Naive B cell (primary cell): ENCODE measurements at regions not wholly inside any gene's neighbourhood (a gene's known extent, or its start where the extent isn't known, plus 50 kb on each side); places are given as distances from the start of the nearest gene placed in this dataset.
A peak's percentile ranks its signal among the peaks of the same experiment; 100 is the strongest.

Source experiments
- ATAC-seq, 2 donors: fragments of 150-1000 bp; cut with Tn5 transposase; 2 replicates each; pipeline ENCODE4 v1.10.0; 2021; ENCODE audit warnings: low read depth in 2 of 2, mild to moderate bottlenecking in 2 of 2, moderate library complexity in 2 of 2
- DNase-seq: peaks from one replicate; pipeline ENCODE4 v3.0.0; 2022
- H3K27ac Mint-ChIP-seq, 6 donors: one replicate each; pipeline ENCODE4 v1.8.0; 2020 to 2022; ENCODE audit warnings: mild to moderate bottlenecking in 6 of 6, mixed read lengths in 6 of 6, moderate library complexity in 5 of 6, inconsistent platforms in 2 of 6
- H3K27me3 Mint-ChIP-seq, 3 donors: one replicate each; pipeline ENCODE4 v1.8.0; 2021 to 2022; ENCODE audit warnings: mixed read lengths in 3 of 3, mild to moderate bottlenecking in 1 of 3
- H3K36me3 Mint-ChIP-seq, 2 donors: one replicate each; pipeline ENCODE4 v1.8.0; 2020 to 2022; ENCODE audit warnings: mixed read lengths in 2 of 2, inconsistent platforms in 1 of 2, mild to moderate bottlenecking in 1 of 2
- H3K4me1 Mint-ChIP-seq, 3 donors: one replicate each; pipeline ENCODE4 v1.8.0; 2020 to 2022; ENCODE audit warnings: mixed read lengths in 3 of 3, inconsistent platforms in 1 of 3, mild to moderate bottlenecking in 1 of 3, moderate library complexity in 1 of 3
- H3K4me3 Mint-ChIP-seq, 8 donors: one replicate each; pipeline ENCODE4 v1.8.0; 2020 to 2022; ENCODE audit warnings: mild to moderate bottlenecking in 8 of 8, mixed read lengths in 8 of 8, moderate library complexity in 8 of 8, inconsistent platforms in 2 of 8
- H3K9me3 Mint-ChIP-seq, 7 donors: one replicate each; pipeline ENCODE4 v1.8.0; 2020 to 2022; ENCODE audit warnings: mixed read lengths in 7 of 7, mild to moderate bottlenecking in 5 of 7, inconsistent platforms in 2 of 7, moderate library complexity in 1 of 7

DNA sequence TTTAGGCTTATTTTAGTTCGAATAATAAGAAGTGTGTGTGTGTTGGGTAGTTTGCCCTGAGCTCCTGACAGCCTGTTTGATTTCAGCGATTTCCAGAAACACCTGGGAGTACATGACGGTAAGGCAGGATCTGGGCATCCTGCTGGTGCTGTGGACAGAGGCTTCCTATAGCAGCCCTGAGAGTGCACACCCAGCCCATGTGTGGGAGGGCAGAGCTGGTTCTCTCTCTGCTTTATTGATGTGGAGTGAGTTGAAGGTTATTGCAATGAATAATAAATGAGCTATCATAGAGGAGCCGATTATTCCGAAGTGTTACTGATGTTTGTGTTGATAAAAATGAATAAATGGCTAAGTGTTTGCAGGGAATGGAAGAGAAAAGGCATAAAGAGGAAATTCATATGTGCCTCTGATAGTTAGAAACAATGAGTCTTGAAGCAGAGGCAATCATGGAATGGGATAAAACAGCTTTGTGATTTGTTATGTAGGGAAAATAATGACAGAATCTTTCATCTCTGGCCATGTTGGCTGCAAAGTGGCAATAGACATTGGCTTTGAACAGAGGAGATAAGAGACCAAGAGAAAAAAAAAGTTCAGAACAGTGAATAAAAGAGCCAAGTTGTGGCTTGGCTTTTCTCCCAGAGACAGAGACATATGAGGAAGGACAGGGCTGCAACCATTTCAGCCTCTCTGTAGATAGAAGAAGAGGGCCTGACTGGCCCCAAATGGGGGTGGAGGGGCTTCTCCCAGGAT is 166.2 kb upstream of the CHD6 start:
- ATAC-seq (no peak), DNase-seq (no peak)
- peak overlapping the region in 1 of 6 donors; percentile 8 for H3K27ac Mint-ChIP-seq
- H3K4me1 Mint-ChIP-seq = no peaks in the 10 kb centered on the region
- peaks cover 0 to 7% (median 3%) of the 10 kb centered on the region in 3 donors for H3K27me3 Mint-ChIP-seq
- H3K9me3 Mint-ChIP-seq = peaks cover 0 to 11% (median 1%) of the 10 kb centered on the region in 7 donors
- H3K36me3 Mint-ChIP-seq = no peaks in the 10 kb centered on the region
- no peak overlapping the region for H3K4me3 Mint-ChIP-seq

DNA sequence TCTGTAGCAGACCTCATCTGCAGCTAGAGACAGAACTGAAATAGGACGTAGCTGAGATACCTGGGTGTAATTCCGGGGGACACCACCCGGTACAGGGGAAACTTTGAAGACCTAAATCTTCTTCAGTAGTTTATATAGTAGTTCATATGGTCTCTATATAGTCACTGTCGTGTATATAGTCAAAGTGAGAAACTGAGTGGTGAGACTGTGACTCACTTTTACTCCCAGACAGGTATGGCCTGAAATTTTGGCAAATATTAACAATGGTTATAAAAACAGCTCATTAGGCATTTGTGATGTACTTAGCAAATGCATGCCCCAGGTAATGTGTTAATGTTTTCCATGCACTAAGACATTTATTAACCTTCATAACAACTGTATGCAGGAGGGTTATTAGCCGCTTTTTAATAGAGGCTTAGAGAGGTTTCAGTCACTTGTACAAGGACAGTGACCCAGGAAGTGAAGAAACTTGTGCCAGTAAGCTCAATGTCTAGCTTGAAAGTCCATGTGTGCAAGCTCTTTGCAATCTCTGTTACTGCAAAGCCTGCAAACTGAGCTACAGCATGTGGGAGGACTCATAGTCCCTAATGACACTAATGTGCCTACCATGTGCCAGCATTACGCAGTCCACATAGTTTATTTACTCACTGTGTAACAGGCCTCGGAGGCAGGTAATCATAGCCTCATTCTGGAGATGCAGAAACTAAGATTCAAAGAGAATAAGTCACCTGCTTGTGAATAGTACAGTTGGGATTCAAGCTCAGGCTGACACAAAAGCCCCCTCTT is 165.4 kb upstream of the CHD6 start:
- Mint-ChIP-seq H3K4me1 (no peaks in the 10 kb centered on the region), H3K36me3 (no peaks in the 10 kb centered on the region), H3K9me3 (peaks cover 0 to 7% (median 3%) of the 10 kb centered on the region in 7 donors), H3K27me3 (peaks cover 6 to 10% (median 7%) of the 10 kb centered on the region in 3 donors), H3K4me3 (no peak overlapping the region), H3K27ac (no peak overlapping the region)
- DNase-seq (no peak), ATAC-seq (no peak)

DNA sequence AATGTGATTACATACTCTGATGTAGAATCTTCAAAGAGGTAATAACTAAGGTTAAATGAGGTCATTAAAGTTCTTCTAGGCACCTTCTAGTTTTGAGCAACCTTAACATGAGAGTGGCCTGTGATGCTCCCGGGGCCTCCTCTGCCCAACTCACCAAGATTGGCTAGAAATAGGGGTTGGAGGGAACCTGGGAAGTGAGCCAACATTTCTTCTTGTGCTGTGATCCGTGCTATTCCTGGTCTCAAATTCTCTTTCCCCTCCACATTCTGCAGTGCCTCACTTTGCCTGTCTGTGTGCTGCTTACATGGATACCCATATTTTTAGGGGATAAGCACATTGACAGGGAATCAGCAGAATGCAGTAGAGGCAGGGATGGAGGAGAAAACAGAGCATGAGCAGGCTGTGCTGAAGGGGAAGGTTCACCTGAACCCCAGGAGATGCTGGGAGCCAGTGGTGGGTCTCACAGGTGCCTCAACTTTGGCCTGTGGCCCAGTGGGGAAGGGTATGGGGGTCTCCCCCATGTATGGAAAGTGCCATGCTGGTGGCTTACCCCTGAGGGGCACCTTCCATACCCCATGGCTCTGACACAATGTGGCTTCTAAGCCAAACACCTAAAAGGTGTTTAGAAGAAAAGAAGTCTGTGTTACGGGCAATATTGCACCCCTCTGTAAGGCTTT is 164.7 kb upstream of the CHD6 start:
- Mint-ChIP-seq H3K27me3 (peaks cover 7 to 12% (median 11%) of the 10 kb centered on the region in 3 donors), H3K9me3 (peaks cover 0 to 7% (median 5%) of the 10 kb centered on the region in 7 donors), H3K36me3 (no peaks in the 10 kb centered on the region), H3K4me1 (no peaks in the 10 kb centered on the region), H3K27ac (no peak overlapping the region), H3K4me3 (no peak overlapping the region)
- DNase-seq (no peak), ATAC-seq (no peak)

DNA sequence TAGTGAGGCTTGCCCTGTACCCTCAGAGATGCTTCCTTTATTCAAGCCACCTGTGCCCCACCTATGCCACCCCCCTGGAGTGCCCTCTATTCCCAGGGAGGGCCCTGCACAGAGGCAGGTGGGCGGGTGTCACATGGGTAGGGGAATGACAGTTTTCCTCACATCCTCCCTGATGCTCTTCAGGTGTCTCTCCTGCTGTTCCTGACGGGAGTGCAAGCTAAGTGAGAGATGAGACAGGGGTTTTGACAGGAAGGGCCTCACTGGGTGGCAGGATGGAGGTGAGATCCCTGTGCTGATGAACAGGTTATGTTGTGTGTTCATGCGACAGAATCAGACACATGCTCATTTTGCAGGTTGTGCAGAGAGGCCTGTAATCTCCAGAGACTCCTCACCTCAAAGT is 164.1 kb upstream of the CHD6 start:
- no peak overlapping the region for H3K4me3 Mint-ChIP-seq
- no peaks in the 10 kb centered on the region for H3K36me3 Mint-ChIP-seq
- ATAC-seq (no peak), DNase-seq (no peak)
- H3K9me3 Mint-ChIP-seq = peaks cover 0 to 10% (median 6%) of the 10 kb centered on the region in 7 donors
- H3K27ac Mint-ChIP-seq = no peak overlapping the region
- H3K27me3 Mint-ChIP-seq = peaks cover 7 to 12% (median 11%) of the 10 kb centered on the region in 3 donors
- H3K4me1 Mint-ChIP-seq = no peaks in the 10 kb centered on the region

DNA sequence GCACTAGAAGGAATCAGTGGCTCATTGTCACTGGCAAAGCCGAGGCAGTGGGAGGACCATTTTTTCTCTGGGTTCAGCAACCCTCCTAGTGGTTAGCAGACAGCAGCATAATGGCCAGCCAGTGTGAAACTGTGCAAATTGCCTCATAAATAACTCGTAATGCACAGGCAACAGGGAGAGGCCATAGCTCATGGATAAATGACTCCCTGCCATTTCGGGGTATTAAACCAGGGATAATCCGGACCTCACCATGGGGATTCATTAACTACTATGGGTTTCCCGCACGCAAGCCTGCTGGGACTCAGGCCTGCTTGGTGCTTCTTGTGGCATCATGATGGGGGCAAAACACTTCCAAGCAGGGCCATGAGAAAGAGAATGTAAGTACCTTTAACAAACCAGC is 158.2 kb upstream of the CHD6 start:
- Mint-ChIP-seq H3K36me3 (no peaks in the 10 kb centered on the region), H3K27me3 (peaks cover 3 to 31% (median 11%) of the 10 kb centered on the region in 3 donors), H3K4me1 (no peaks in the 10 kb centered on the region), H3K4me3 (no peak overlapping the region), H3K27ac (no peak overlapping the region), H3K9me3 (peaks cover 0 to 10% (median 3%) of the 10 kb centered on the region in 7 donors)
- DNase-seq (no peak), ATAC-seq (no peak)

DNA sequence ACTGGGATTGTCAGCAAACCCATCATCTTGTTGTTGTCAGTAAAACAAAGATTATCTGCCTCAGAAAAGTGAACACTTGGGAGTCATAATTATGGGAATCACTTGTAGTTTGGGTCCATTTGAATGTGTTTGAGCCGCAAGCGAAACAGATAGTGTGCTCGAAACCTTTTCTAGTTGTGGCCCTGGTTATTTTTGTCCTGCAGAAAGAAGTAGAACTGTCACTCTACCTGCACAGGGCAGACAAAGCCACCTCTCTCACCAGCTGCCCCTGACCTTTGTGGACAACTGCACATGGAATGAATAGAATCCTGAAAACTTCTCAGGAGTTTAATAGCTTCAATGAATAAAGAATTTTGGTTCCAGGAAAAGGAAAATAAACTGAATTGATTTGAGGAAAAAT is 156.1 kb upstream of the CHD6 start:
- H3K27ac Mint-ChIP-seq = no peak overlapping the region
- no peaks in the 10 kb centered on the region for H3K36me3 Mint-ChIP-seq
- H3K27me3 Mint-ChIP-seq = peaks cover 8 to 27% (median 19%) of the 10 kb centered on the region in 3 donors
- DNase-seq = no peak
- H3K4me1 Mint-ChIP-seq = no peaks in the 10 kb centered on the region
- no peak overlapping the region for H3K4me3 Mint-ChIP-seq
- peaks cover 0 to 10% (median under 1%) of the 10 kb centered on the region in 7 donors for H3K9me3 Mint-ChIP-seq
- ATAC-seq = no peak

DNA sequence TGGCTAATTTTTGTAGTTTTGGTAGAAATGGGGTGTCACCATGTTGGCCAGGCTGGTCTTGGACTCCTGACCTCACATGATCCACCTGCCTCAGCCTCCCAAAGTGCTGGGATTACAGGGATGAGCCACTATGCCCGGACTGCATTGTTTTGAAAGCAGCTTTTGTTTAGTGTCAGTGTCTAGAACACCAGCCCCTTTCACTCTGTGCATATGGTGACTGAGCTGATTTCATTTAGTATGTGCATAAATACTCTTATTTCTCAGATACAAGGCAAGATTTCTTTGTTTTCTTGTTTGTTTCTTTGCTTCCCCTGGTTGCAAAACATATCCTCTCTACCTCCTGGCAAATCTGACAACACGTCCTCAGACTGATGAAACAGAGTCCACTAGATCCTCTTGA is 152.8 kb upstream of the CHD6 start:
- peaks cover 0 to 6% (median under 1%) of the 10 kb centered on the region in 7 donors for H3K9me3 Mint-ChIP-seq
- H3K36me3 Mint-ChIP-seq = no peaks in the 10 kb centered on the region
- ATAC-seq = no peak
- DNase-seq = no peak
- H3K27me3 Mint-ChIP-seq = peaks cover 8 to 18% (median 8%) of the 10 kb centered on the region in 3 donors
- H3K4me1 Mint-ChIP-seq = no peaks in the 10 kb centered on the region
- H3K27ac Mint-ChIP-seq = no peak overlapping the region
- H3K4me3 Mint-ChIP-seq = no peak overlapping the region

DNA sequence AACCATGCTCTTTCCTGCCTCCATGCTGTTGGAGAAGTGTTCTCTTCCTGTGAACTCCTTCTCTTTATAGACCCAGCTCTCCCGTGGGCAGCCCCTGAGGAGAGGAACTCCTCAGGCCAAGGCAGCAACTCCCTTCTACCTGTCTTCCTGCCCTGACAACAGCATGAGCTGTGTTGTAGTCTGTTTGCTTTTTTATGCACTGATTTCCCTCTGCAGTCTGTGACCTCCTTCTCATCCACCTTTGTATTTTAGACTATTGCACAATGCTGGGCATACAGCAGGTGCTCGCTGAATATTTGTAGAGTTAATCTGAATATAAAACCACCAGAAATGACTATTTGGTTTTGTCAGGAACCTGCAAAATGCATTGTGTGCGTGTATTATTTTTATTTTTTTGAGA is 152.2 kb upstream of the CHD6 start:
- DNase-seq (no peak), ATAC-seq (no peak)
- H3K27ac Mint-ChIP-seq = no peak overlapping the region
- peaks cover 0 to 6% (median 2%) of the 10 kb centered on the region in 7 donors for H3K9me3 Mint-ChIP-seq
- peaks cover 8 to 15% (median 8%) of the 10 kb centered on the region in 3 donors for H3K27me3 Mint-ChIP-seq
- H3K4me1 Mint-ChIP-seq = no peaks in the 10 kb centered on the region
- no peak overlapping the region for H3K4me3 Mint-ChIP-seq
- H3K36me3 Mint-ChIP-seq = no peaks in the 10 kb centered on the region

DNA sequence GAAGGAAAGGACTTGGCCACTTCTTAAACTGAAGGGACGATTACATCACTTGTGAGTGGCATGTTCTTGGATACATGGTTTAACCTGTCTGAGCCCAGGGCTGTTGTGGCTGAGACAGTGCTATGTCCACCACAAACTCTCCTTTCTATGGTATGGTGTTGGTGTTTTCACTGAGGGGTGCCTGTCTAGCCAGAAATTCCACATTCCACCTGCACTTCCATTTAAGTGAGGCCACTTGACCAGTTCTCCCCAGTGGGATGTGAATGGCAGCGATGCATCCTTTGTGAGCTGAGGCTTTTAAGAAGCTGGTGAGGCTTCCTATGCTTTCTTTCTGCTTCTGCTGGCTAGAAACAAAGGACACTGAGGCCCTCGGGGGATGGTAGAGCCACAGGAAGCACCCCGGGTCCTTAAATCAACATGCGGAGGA is 151.4 kb upstream of the CHD6 start:
- Mint-ChIP-seq H3K27me3 (peaks cover 8 to 9% (median 8%) of the 10 kb centered on the region in 3 donors), H3K9me3 (peaks cover 0 to 9% (median 2%) of the 10 kb centered on the region in 7 donors), H3K36me3 (no peaks in the 10 kb centered on the region), H3K4me3 (peak overlapping the region in 1 of 8 donors; percentile 30), H3K27ac (no peak overlapping the region), H3K4me1 (no peaks in the 10 kb centered on the region)
- DNase-seq (no peak), ATAC-seq (no peak)

DNA sequence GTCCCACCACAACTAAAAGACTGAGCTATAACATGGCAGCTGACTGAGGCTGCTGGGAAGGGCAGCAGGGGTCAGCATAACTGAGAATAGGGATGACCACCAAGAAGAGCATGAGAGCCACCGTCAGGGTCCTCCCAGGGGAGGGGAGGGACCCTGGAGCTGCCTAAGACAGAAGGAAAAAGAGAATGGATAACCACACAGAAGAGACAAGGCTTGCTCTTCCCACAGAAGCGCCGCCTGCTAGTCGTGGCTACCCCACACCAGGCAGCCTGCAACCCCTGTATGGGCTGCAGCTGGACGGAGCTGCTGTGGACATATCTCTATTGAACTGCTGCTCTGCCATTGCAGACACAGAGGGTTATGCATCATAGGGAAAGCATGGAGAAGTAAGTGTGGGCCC is 132.0 kb upstream of the CHD6 start:
- Mint-ChIP-seq H3K36me3 (no peaks in the 10 kb centered on the region), H3K27ac (no peak overlapping the region), H3K4me3 (no peak overlapping the region), H3K9me3 (peaks cover 0 to 6% (median 0%) of the 10 kb centered on the region in 7 donors), H3K27me3 (peaks cover 8 to 45% (median 37%) of the 10 kb centered on the region in 3 donors), H3K4me1 (no peaks in the 10 kb centered on the region)
- ATAC-seq (no peak), DNase-seq (no peak)

DNA sequence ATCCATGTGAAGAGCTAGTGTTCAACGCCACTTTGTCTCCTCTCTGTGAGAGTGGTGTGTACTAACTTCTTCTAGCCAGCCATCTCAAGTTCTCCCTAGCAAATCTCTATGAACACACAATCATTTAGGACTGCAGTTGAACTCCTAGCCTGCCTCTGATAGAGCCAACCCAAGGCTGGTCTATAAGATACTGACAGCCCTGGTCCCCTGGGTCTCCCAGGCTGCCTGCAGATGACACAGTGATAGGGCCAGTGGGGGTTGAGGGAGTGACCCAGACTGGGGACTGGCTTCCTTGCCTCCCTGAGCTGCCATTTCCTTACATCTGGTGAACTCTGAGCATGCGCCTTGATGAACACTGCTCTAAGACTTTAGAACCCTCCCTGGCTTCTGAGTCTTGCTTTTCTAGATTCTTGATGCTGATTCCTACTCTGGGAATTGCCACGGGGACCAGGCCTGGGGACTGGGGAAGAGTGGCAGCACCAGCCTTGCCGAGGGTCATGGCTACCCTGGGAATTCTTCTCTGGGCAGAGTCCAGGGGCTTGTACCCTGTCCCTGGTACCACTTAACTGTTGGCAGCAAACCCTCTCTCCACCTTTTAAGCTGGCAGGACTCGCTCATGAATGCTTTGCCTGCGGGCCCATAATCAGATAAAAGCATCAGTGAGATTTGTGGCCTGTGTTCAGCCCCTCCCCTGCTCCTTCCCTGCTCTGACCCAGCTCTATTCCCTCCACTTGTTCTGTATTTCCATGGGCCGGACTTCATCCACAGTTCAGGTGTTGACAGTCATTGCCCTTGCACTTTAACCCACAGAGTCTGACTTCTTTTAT is 130.8 kb upstream of the CHD6 start:
- H3K36me3 Mint-ChIP-seq = no peaks in the 10 kb centered on the region
- peaks cover 0 to 11% (median 6%) of the 10 kb centered on the region in 7 donors for H3K9me3 Mint-ChIP-seq
- H3K4me3 Mint-ChIP-seq = no peak overlapping the region
- H3K4me1 Mint-ChIP-seq = no peaks in the 10 kb centered on the region
- peaks cover 14 to 52% (median 48%) of the 10 kb centered on the region in 3 donors for H3K27me3 Mint-ChIP-seq
- DNase-seq (no peak), ATAC-seq (no peak)
- peak overlapping the region in 1 of 6 donors; percentile 83 for H3K27ac Mint-ChIP-seq

DNA sequence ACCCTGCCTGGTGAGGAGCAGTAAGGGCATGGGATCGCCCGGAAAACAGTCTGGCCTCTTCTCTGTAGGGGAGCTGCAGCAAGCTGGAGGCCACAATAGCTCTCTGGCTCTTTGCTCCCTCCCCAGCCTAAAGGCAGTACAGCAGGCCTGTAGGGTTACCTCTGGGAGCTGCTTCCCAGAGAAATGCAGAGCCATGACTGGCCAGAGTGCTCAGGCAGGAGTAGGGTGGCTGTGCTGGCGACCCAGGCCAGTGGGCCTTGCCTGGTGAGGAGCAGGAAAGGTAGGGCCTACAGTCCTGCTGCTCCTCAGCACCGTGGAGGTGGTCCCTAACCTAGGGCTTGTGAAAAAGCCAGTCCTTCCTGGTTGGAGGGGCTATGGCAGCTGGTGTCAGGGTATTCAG is 129.9 kb upstream of the CHD6 start:
- Mint-ChIP-seq H3K27ac (no peak overlapping the region), H3K36me3 (no peaks in the 10 kb centered on the region), H3K9me3 (peaks cover 0 to 16% (median 11%) of the 10 kb centered on the region in 7 donors), H3K4me3 (no peak overlapping the region), H3K27me3 (peaks cover 14 to 53% (median 51%) of the 10 kb centered on the region in 3 donors), H3K4me1 (no peaks in the 10 kb centered on the region)
- no peak for ATAC-seq
- no peak for DNase-seq

DNA sequence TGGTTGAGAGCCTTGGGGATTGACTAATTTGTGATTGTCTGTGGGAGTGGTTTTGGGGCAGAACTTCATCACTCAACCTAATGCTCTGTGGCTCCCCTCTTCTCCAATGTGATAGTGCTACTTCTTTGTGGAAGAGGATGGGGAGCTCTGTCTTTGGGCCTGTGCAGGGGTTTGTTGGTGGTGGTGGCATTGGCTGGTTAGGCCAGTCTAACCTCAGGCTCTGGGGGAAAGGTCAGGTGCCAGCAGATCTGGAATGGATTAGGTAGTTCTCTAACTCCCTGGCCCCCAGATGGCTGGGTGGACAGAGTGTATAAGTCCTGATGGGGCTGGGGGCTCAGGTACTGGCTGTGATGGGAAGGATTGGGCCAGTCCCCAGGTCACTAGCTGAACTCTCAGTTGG is 129.0 kb upstream of the CHD6 start:
- H3K27me3 Mint-ChIP-seq = peaks cover 14 to 56% (median 51%) of the 10 kb centered on the region in 3 donors
- H3K36me3 Mint-ChIP-seq = no peaks in the 10 kb centered on the region
- no peak overlapping the region for H3K27ac Mint-ChIP-seq
- H3K4me1 Mint-ChIP-seq = no peaks in the 10 kb centered on the region
- no peak for ATAC-seq
- H3K9me3 Mint-ChIP-seq = peaks cover 0 to 19% (median 13%) of the 10 kb centered on the region in 7 donors
- no peak for DNase-seq
- H3K4me3 Mint-ChIP-seq = no peak overlapping the region
